ENCODE measurements at regions not wholly inside any gene's neighbourhood (a gene's known extent, or its start where the extent isn't known, plus 50 kb on each side); places are given as distances from the start of the nearest gene placed in this dataset.
"Not testable (repeated sequence)": the region's sequence is repeated elsewhere in the genome, so short reads cannot be mapped to it uniquely, and the experiment has no call there.

- TF ChIP-seq CTCF (IDR thresholded peaks at IDR 0.05; ENCODE audit: low read depth, low read length, missing control alignments) = no peak
- no peak for DNase-seq (ENCODE audit: low read depth)
- H3K4me3 ChIP-seq (ENCODE audit: low read depth, low read length) = no peak overlapping the region
Observed at GRCh38 chr14:48333221-48333920, 658.0 kb upstream of the MDGA2 start.

- no peak overlapping the region for H3K4me3 ChIP-seq (ENCODE audit: low read depth, low read length)
- TF ChIP-seq CTCF (IDR thresholded peaks at IDR 0.05; ENCODE audit: low read depth, low read length, missing control alignments) = no peak
Observed at GRCh38 chr14:48331421-48331820, 656.0 kb upstream of the MDGA2 start.

GRCh38 chr14:48325486-48325885, 650.1 kb upstream of the MDGA2 start:
- no peak for DNase-seq (ENCODE audit: low read depth)
- no peak for TF ChIP-seq CTCF (IDR thresholded peaks at IDR 0.05; ENCODE audit: low read depth, low read length, missing control alignments)
- H3K4me3 ChIP-seq (ENCODE audit: low read depth, low read length) = no peak overlapping the region

More at GRCh38 chr14:48331421-48331820, 656.0 kb upstream of the MDGA2 start:
- no peak for DNase-seq (ENCODE audit: low read depth)

GRCh38 chr14:48323665-48324064, 648.3 kb upstream of the MDGA2 start:
- no peak for DNase-seq (ENCODE audit: low read depth)
- no peak for TF ChIP-seq CTCF (IDR thresholded peaks at IDR 0.05; ENCODE audit: low read depth, low read length, missing control alignments)
- no peak overlapping the region for H3K4me3 ChIP-seq (ENCODE audit: low read depth, low read length)

- H3K4me3 ChIP-seq (ENCODE audit: low read depth, low read length) = no peak overlapping the region
- no peak for TF ChIP-seq CTCF (IDR thresholded peaks at IDR 0.05; ENCODE audit: low read depth, low read length, missing control alignments)
- no peak for DNase-seq (ENCODE audit: low read depth)
Observed at GRCh38 chr14:48319823-48320222, 644.4 kb upstream of the MDGA2 start.

GRCh38 chr14:48304729-48305128, 629.3 kb upstream of the MDGA2 start:
- TF ChIP-seq CTCF (IDR thresholded peaks at IDR 0.05; ENCODE audit: low read depth, low read length, missing control alignments) = no peak
- no peak for DNase-seq (ENCODE audit: low read depth)
- no peak overlapping the region for H3K4me3 ChIP-seq (ENCODE audit: low read depth, low read length)

- no peak for DNase-seq (ENCODE audit: low read depth)
Observed at GRCh38 chr14:48289701-48290100, 614.3 kb upstream of the MDGA2 start.

GRCh38 chr14:48285217-48285616, 609.8 kb upstream of the MDGA2 start:
- not testable (repeated sequence) for DNase-seq (ENCODE audit: low read depth); H3K4me3 ChIP-seq (ENCODE audit: low read depth, low read length)

More at GRCh38 chr14:48289701-48290100, 614.3 kb upstream of the MDGA2 start:
- TF ChIP-seq CTCF (IDR thresholded peaks at IDR 0.05; ENCODE audit: low read depth, low read length, missing control alignments) = no peak
- H3K4me3 ChIP-seq (ENCODE audit: low read depth, low read length) = no peak overlapping the region

Measured in GM12864 (cell line).